Thyroid gland (tissue), 4 donors: ENCODE measurements at regions not wholly inside any gene's neighbourhood (a gene's known extent, or its start where the extent isn't known, plus 50 kb on each side); places are given as distances from the start of the nearest gene placed in this dataset.

ENCODE experiments used
- POLR2A ChIP-seq, 2 donors: fragments of 450-650 bp; IDR thresholded peaks; one replicate each; pipeline ENCODE4 v1.6.1; 2017; ENCODE audit warnings: antibody characterized with exemption in 2 of 2, mild to moderate bottlenecking in 2 of 2, moderate library complexity in 1 of 2
- TF ChIP-seq, protein P1 (sequence below), 6 experiments: fragments of 200-600 bp in 3 of 6; fragments of 450-650 bp in 3 of 6; sonication (generic) in 3 of 6; IDR thresholded peaks; one replicate each; pipeline ENCODE4 v1.5.1; 2016 to 2019; ENCODE audit warnings: antibody characterized with exemption in 6 of 6, mild to moderate bottlenecking in 2 of 6, inconsistent platforms in 1 of 6, moderate library complexity in 1 of 6

DNA sequence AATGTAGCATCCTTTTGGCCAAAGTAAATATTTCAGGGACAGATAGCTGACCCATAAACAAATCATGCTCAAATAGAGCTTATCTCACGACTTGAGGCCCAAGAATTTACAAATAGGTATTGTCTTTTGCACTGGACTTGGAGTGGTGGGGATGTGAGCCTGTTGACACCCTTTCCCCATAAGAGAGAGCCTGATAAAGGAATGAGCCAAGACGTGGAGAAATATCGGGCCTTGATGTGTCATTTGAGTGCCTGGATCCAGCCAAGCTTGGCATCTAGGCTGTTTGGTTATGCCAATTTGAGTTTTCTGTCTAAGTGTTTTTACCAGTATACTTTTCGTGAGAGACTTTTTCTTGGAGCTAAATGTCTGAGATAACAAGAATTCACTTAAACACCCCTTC, 112.9 kb upstream of the RGMA start:
- TF ChIP-seq, protein P1, sequence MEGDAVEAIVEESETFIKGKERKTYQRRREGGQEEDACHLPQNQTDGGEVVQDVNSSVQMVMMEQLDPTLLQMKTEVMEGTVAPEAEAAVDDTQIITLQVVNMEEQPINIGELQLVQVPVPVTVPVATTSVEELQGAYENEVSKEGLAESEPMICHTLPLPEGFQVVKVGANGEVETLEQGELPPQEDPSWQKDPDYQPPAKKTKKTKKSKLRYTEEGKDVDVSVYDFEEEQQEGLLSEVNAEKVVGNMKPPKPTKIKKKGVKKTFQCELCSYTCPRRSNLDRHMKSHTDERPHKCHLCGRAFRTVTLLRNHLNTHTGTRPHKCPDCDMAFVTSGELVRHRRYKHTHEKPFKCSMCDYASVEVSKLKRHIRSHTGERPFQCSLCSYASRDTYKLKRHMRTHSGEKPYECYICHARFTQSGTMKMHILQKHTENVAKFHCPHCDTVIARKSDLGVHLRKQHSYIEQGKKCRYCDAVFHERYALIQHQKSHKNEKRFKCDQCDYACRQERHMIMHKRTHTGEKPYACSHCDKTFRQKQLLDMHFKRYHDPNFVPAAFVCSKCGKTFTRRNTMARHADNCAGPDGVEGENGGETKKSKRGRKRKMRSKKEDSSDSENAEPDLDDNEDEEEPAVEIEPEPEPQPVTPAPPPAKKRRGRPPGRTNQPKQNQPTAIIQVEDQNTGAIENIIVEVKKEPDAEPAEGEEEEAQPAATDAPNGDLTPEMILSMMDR (IDR thresholded peaks at IDR 0.05), result no peak
- TF ChIP-seq POLR2A (IDR thresholded peaks at IDR 0.05), result no peak
